ENCODE measurements at regions not wholly inside any gene's neighbourhood (a gene's known extent, or its start where the extent isn't known, plus 50 kb on each side); places are given as distances from the start of the nearest gene placed in this dataset.

DNA sequence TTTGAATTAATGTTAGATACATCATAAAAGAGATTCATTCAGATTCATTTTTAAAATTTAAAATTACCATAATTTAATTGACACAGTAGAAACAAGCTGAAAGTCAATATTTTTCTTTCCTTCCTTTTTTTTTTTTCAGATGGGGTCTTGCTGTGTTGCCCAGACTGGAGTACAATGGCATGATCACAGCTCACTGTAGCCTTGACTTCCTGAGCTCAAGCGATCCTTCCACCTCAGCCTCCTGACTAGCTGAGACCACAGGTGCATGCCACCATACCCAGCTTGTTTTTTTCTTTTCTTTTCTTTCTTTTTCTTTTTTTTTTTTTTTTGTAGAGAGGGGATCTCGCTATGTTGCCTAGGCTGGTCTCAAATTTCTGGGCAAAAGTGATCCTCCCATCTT is 131.6 kb upstream of the TBCA start:
- TF ChIP-seq, protein P1, sequence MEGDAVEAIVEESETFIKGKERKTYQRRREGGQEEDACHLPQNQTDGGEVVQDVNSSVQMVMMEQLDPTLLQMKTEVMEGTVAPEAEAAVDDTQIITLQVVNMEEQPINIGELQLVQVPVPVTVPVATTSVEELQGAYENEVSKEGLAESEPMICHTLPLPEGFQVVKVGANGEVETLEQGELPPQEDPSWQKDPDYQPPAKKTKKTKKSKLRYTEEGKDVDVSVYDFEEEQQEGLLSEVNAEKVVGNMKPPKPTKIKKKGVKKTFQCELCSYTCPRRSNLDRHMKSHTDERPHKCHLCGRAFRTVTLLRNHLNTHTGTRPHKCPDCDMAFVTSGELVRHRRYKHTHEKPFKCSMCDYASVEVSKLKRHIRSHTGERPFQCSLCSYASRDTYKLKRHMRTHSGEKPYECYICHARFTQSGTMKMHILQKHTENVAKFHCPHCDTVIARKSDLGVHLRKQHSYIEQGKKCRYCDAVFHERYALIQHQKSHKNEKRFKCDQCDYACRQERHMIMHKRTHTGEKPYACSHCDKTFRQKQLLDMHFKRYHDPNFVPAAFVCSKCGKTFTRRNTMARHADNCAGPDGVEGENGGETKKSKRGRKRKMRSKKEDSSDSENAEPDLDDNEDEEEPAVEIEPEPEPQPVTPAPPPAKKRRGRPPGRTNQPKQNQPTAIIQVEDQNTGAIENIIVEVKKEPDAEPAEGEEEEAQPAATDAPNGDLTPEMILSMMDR (IDR thresholded peaks at IDR 0.05): no peak
- no peak for TF ChIP-seq POLR2A (IDR thresholded peaks at IDR 0.05)

Data from heart left ventricle (tissue), 13 donors.